Endothelial cell of umbilical vein (primary cell): ENCODE measurements at regions not wholly inside any gene's neighbourhood (a gene's known extent, or its start where the extent isn't known, plus 50 kb on each side); places are given as distances from the start of the nearest gene placed in this dataset.

ENCODE experiments used
- BruUV-seq: library from RNA; stranded (reverse); fragments of 400-500 nt; replicated peaks from 2 replicates; lab custom pipeline; 2021; lab: Mats Ljungman, UMichigan
- CTCF ChIA-PET: fragments of 300-600, 350-600 bp; sonication (Branson Sonifier 250); formaldehyde crosslinking; loops from one replicate; lab custom pipeline; 2021; ENCODE audit warnings: antibody characterized with exemption, inconsistent platforms; lab: Charles Lee
- POLR2A ChIA-PET: fragments of 300-600, 350-600 bp; sonication (Branson Sonifier 250); formaldehyde crosslinking; loops from one replicate; lab custom pipeline; 2021; ENCODE audit warnings: antibody characterized with exemption, inconsistent platforms; lab: Charles Lee
- DNase-seq: peaks from one replicate; pipeline ENCODE4 v3.0.0-alpha.2; 2011; ENCODE audit warnings: low read depth, low spot score
- FAIRE-seq: peaks from 2 replicates; lab custom pipeline; 2011; peaks lifted over from hg19 to GRCh38; lab: Jason Lieb, UNC
- H2AFZ ChIP-seq: 2 replicates; pipeline ENCODE4 v1.6.0; 2012; ENCODE audit warnings: low read depth, low read length, control low read depth, inconsistent platforms
- H3K27ac ChIP-seq: 2 replicates; pipeline ENCODE4 v1.5.1; 2011; ENCODE audit warnings: low read depth, mild to moderate bottlenecking, control low read depth, low read length, moderate library complexity; ENCODE audit not compliant: insufficient read depth
- H3K27me3 ChIP-seq, 2 experiments: 2 replicates each; pipeline versions ENCODE4 v1.6.0 to v1.6.1; 2011; ENCODE audit warnings: low read length in 2 of 2, mixed read lengths in 1 of 2; ENCODE audit not compliant: control insufficient read depth in 2 of 2, insufficient read depth in 2 of 2
- H3K36me3 ChIP-seq, 2 experiments: 2 replicates in 1 of 2; 3 replicates in 1 of 2; pipeline ENCODE4 v1.5.1; 2011; ENCODE audit warnings: low read length in 2 of 2, mild to moderate bottlenecking in 1 of 2, moderate library complexity in 1 of 2; ENCODE audit not compliant: control insufficient read depth in 2 of 2, insufficient read depth in 2 of 2; ENCODE audit errors: extremely low read depth in 1 of 2
- H3K4me1 ChIP-seq: 3 replicates; pipeline ENCODE4 v1.5.1; 2011; ENCODE audit warnings: mild to moderate bottlenecking, low read length; ENCODE audit not compliant: control insufficient read depth, insufficient read depth; ENCODE audit errors: extremely low read depth
- H3K4me2 ChIP-seq: 2 replicates; pipeline ENCODE4 v1.6.1; 2011; ENCODE audit warnings: low read length, control low read depth, mixed read lengths; ENCODE audit not compliant: insufficient read depth
- H3K4me3 ChIP-seq, 3 experiments: fragments of 200-600 bp in 1 of 3; sonication (generic), shearing (Covaris generic) in 1 of 3; replicated peaks in 1 of 3; 2 replicates each; pipeline ENCODE4 v1.5.1; 2011 to 2016; ENCODE audit warnings: control low read depth in 3 of 3, low read length in 3 of 3, mild to moderate bottlenecking in 2 of 3, inconsistent platforms in 1 of 3, low read depth in 1 of 3, moderate library complexity in 1 of 3; ENCODE audit not compliant: insufficient read depth in 1 of 3
- H3K79me2 ChIP-seq: 2 replicates; pipeline ENCODE4 v1.6.0; 2012; ENCODE audit warnings: low read length, inconsistent platforms; ENCODE audit not compliant: control insufficient read depth, insufficient read depth
- H3K9ac ChIP-seq: replicated peaks from 2 replicates; pipeline ENCODE3; 2011; ENCODE audit warnings: low read length, control low read depth; ENCODE audit not compliant: insufficient read depth; ENCODE audit errors: extremely low read depth
- H3K9me1 ChIP-seq: replicated peaks from 3 replicates; pipeline ENCODE4 v1.6.0; 2011; ENCODE audit warnings: mild to moderate bottlenecking, low read length; ENCODE audit not compliant: control insufficient read depth, insufficient read depth; ENCODE audit errors: extremely low read depth
- H3K9me3 ChIP-seq: replicated peaks from 2 replicates; pipeline ENCODE4 v1.5.1; 2012; ENCODE audit warnings: low read length, inconsistent platforms; ENCODE audit not compliant: control insufficient read depth, insufficient read depth
- H4K20me1 ChIP-seq: replicated peaks from 2 replicates; pipeline ENCODE3; 2011; ENCODE audit warnings: mild to moderate bottlenecking, low read length; ENCODE audit not compliant: control insufficient read depth, insufficient read depth; ENCODE audit errors: extremely low read depth
- EZH2 ChIP-seq: IDR thresholded peaks from 2 replicates; pipeline ENCODE4 v1.6.1; 2012; ENCODE audit warnings: borderline replicate concordance, low read depth, mild to moderate bottlenecking, moderate library complexity, low read length, inconsistent platforms; ENCODE audit not compliant: severe bottlenecking
- FOS ChIP-seq: IDR thresholded peaks from 2 replicates; pipeline ENCODE4 v1.6.1; 2011; ENCODE audit warnings: mild to moderate bottlenecking, low read length, moderate library complexity, borderline replicate concordance; ENCODE audit not compliant: insufficient read depth
- GATA2 ChIP-seq: IDR thresholded peaks from 2 replicates; pipeline ENCODE4 v1.7.0; 2011; ENCODE audit warnings: low read depth, mild to moderate bottlenecking, moderate library complexity, mixed read lengths, low read length; ENCODE audit not compliant: insufficient read length, insufficient read depth
- JUN ChIP-seq: IDR thresholded peaks from 2 replicates; pipeline ENCODE4 v1.6.1; 2011; ENCODE audit warnings: borderline replicate concordance, low read depth; ENCODE audit not compliant: insufficient read length, insufficient read depth
- MYC ChIP-seq: IDR thresholded peaks from one replicate; pipeline ENCODE4 v1.6.1; 2011; ENCODE audit warnings: mild to moderate bottlenecking, low read depth, low read length
- POLR2A ChIP-seq: IDR thresholded peaks from 2 replicates; pipeline ENCODE4 v1.6.1; 2012; ENCODE audit warnings: low read depth, mild to moderate bottlenecking, control low read depth, low read length
- POLR2AphosphoS5 ChIP-seq: IDR thresholded peaks from 2 replicates; pipeline ENCODE4 v1.6.1; 2012; ENCODE audit warnings: low read depth, mild to moderate bottlenecking, control low read depth, low read length, moderate library complexity; ENCODE audit not compliant: insufficient read depth
- dilution Hi-C: fragments of 300-500 bp; cut with MboI; formaldehyde crosslinking; loops from one replicate; pipeline ENCODE4 v1.15.0; 2019; ENCODE audit warnings: low sequenced_read_pairs; ENCODE audit not compliant: extremely low pct_ligation_motif_present
- intact Hi-C: fragments of 100-400 bp; cut with micrococcal nuclease; formaldehyde crosslinking; loops from one replicate; pipeline ENCODE4 v1.10.0; 2022
- TF ChIP-seq, protein P1 (sequence below): IDR thresholded peaks from 2 replicates; pipeline ENCODE4 v1.6.1; 2011; ENCODE audit not compliant: insufficient read depth, insufficient read length
- TF ChIP-seq, protein P2 (sequence below), 2 donors: IDR thresholded peaks; 1 replicate in 1 of 2; 2 replicates in 1 of 2; pipeline ENCODE4 v1.5.1; 2011; ENCODE audit warnings: low read length in 2 of 2, mild to moderate bottlenecking in 2 of 2, moderate library complexity in 2 of 2, control low read depth in 1 of 2, inconsistent platforms in 1 of 2, low read depth in 1 of 2; ENCODE audit not compliant: insufficient read depth in 1 of 2; ENCODE audit errors: extremely low read depth in 1 of 2

GRCh38 chr17:55990332-55991006 lies 162.8 kb upstream of the ANKFN1 start:
- no TSS peak for BruUV-seq
- ChIA-PET POLR2A (no interaction called here), CTCF (no interaction called here)
- Histone ChIP-seq H3K36me3 (no peaks in the 10 kb centered on the region), H3K4me2 (no peak overlapping the region), H2AFZ (no peak overlapping the region), H3K9me1 (no peaks in the 10 kb centered on the region), H4K20me1 (no peaks in the 10 kb centered on the region), H3K4me1 (no peaks in the 10 kb centered on the region), H3K9ac (no peak overlapping the region), H3K79me2 (no peaks in the 10 kb centered on the region), H3K4me3 (no peak overlapping the region), H3K27me3 (no peaks in the 10 kb centered on the region), H3K27ac (no peak overlapping the region), H3K9me3 (no peaks in the 10 kb centered on the region)
- no peak for DNase-seq
- dilution Hi-C loops = no loop called here
- TF ChIP-seq POLR2AphosphoS5 (no peak), EZH2 (no peak), MYC (no peak), POLR2A (no peak), GATA2 (no peak), JUN (no peak), FOS (no peak)
- TF ChIP-seq, protein P1, sequence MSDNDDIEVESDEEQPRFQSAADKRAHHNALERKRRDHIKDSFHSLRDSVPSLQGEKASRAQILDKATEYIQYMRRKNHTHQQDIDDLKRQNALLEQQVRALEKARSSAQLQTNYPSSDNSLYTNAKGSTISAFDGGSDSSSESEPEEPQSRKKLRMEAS = no peak
- TF ChIP-seq, protein P2, sequence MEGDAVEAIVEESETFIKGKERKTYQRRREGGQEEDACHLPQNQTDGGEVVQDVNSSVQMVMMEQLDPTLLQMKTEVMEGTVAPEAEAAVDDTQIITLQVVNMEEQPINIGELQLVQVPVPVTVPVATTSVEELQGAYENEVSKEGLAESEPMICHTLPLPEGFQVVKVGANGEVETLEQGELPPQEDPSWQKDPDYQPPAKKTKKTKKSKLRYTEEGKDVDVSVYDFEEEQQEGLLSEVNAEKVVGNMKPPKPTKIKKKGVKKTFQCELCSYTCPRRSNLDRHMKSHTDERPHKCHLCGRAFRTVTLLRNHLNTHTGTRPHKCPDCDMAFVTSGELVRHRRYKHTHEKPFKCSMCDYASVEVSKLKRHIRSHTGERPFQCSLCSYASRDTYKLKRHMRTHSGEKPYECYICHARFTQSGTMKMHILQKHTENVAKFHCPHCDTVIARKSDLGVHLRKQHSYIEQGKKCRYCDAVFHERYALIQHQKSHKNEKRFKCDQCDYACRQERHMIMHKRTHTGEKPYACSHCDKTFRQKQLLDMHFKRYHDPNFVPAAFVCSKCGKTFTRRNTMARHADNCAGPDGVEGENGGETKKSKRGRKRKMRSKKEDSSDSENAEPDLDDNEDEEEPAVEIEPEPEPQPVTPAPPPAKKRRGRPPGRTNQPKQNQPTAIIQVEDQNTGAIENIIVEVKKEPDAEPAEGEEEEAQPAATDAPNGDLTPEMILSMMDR (IDR thresholded peaks at IDR 0.05; ENCODE audit: extremely low read depth in 1 of 2, insufficient read depth in 1 of 2, low read depth in 1 of 2, low read length in 2 of 2) = no peak
- intact Hi-C loops = no loop called here
- FAIRE-seq = no peak
